ENCODE measurements at regions not wholly inside any gene's neighbourhood (a gene's known extent, or its start where the extent isn't known, plus 50 kb on each side); places are given as distances from the start of the nearest gene placed in this dataset.

GRCh38 chrX:42992199-42992943 lies 214.4 kb upstream of the PPP1R2C start:
- Histone ChIP-seq H3K4me3 (ENCODE audit: low read length) (no peak overlapping the region), H3K9ac (ENCODE audit: low read length) (no peak overlapping the region), H3K4me1 (ENCODE audit: control insufficient read depth, insufficient read depth, low read length) (no peaks in the 10 kb centered on the region), H3K9me3 (ENCODE audit: control insufficient read depth, low read length) (no peaks in the 10 kb centered on the region), H3K36me3 (ENCODE audit: control insufficient read depth, insufficient read depth, low read length, severe bottlenecking) (no peaks in the 10 kb centered on the region), H3K27me3 (replicated peaks; ENCODE audit: control insufficient read depth, insufficient read depth, low read length) (no peaks in the 10 kb centered on the region)
- no peak for DNase-seq (ENCODE audit: low read depth)

GRCh38 chrX:42996861-42997260 lies 218.9 kb upstream of the PPP1R2C start:
- Histone ChIP-seq H3K9me3 (ENCODE audit: control insufficient read depth, low read length) (no peaks in the 10 kb centered on the region), H3K9ac (ENCODE audit: low read length) (no peak overlapping the region), H3K36me3 (ENCODE audit: control insufficient read depth, insufficient read depth, low read length, severe bottlenecking) (no peaks in the 10 kb centered on the region), H3K27me3 (replicated peaks; ENCODE audit: control insufficient read depth, insufficient read depth, low read length) (no peaks in the 10 kb centered on the region), H3K4me1 (ENCODE audit: control insufficient read depth, insufficient read depth, low read length) (no peaks in the 10 kb centered on the region), H3K4me3 (ENCODE audit: low read length) (no peak overlapping the region)
- no peak for DNase-seq (ENCODE audit: low read depth)

- H3K4me1 ChIP-seq (ENCODE audit: control insufficient read depth, insufficient read depth, low read length), result no peaks in the 10 kb centered on the region
- no peak for DNase-seq (ENCODE audit: low read depth)
- no peaks in the 10 kb centered on the region for H3K36me3 ChIP-seq (ENCODE audit: control insufficient read depth, insufficient read depth, low read length, severe bottlenecking)
- no peak overlapping the region for H3K4me3 ChIP-seq (ENCODE audit: low read length)
- no peaks in the 10 kb centered on the region for H3K27me3 ChIP-seq (replicated peaks; ENCODE audit: control insufficient read depth, insufficient read depth, low read length)
- no peak overlapping the region for H3K9ac ChIP-seq (ENCODE audit: low read length)
- H3K9me3 ChIP-seq (ENCODE audit: control insufficient read depth, low read length), result no peaks in the 10 kb centered on the region
These were observed 222.2 kb upstream of the PPP1R2C start for GRCh38 chrX:43000121-43000520.

GRCh38 chrX:43002526-43003203 lies 224.7 kb upstream of the PPP1R2C start:
- Histone ChIP-seq H3K9ac (ENCODE audit: low read length) (no peak overlapping the region), H3K4me1 (ENCODE audit: control insufficient read depth, insufficient read depth, low read length) (no peaks in the 10 kb centered on the region), H3K9me3 (ENCODE audit: control insufficient read depth, low read length) (no peaks in the 10 kb centered on the region), H3K27me3 (replicated peaks; ENCODE audit: control insufficient read depth, insufficient read depth, low read length) (peaks cover 2% of the 10 kb centered on the region), H3K4me3 (ENCODE audit: low read length) (no peak overlapping the region), H3K36me3 (ENCODE audit: control insufficient read depth, insufficient read depth, low read length, severe bottlenecking) (no peaks in the 10 kb centered on the region)
- DNase-seq (ENCODE audit: low read depth), result no peak

- H3K27me3 ChIP-seq (replicated peaks; ENCODE audit: control insufficient read depth, insufficient read depth, low read length), result peaks cover 2% of the 10 kb centered on the region
- no peaks in the 10 kb centered on the region for H3K36me3 ChIP-seq (ENCODE audit: control insufficient read depth, insufficient read depth, low read length, severe bottlenecking)
- H3K9ac ChIP-seq (ENCODE audit: low read length), result no peak overlapping the region
- no peaks in the 10 kb centered on the region for H3K9me3 ChIP-seq (ENCODE audit: control insufficient read depth, low read length)
- no peaks in the 10 kb centered on the region for H3K4me1 ChIP-seq (ENCODE audit: control insufficient read depth, insufficient read depth, low read length)
- no peak for DNase-seq (ENCODE audit: low read depth)
- H3K4me3 ChIP-seq (ENCODE audit: low read length), result no peak overlapping the region
These were observed 225.2 kb upstream of the PPP1R2C start for GRCh38 chrX:43003204-43003565.

GRCh38 chrX:43003939-43004338 lies 226.0 kb upstream of the PPP1R2C start:
- DNase-seq (ENCODE audit: low read depth), result no peak
- Histone ChIP-seq H3K9ac (ENCODE audit: low read length) (no peak overlapping the region), H3K36me3 (ENCODE audit: control insufficient read depth, insufficient read depth, low read length, severe bottlenecking) (no peaks in the 10 kb centered on the region), H3K27me3 (replicated peaks; ENCODE audit: control insufficient read depth, insufficient read depth, low read length) (peaks cover 2% of the 10 kb centered on the region), H3K4me1 (ENCODE audit: control insufficient read depth, insufficient read depth, low read length) (no peaks in the 10 kb centered on the region), H3K9me3 (ENCODE audit: control insufficient read depth, low read length) (no peaks in the 10 kb centered on the region), H3K4me3 (ENCODE audit: low read length) (no peak overlapping the region)

GRCh38 chrX:43005561-43005960 lies 227.6 kb upstream of the PPP1R2C start:
- Histone ChIP-seq H3K9me3 (ENCODE audit: control insufficient read depth, low read length) (no peaks in the 10 kb centered on the region), H3K36me3 (ENCODE audit: control insufficient read depth, insufficient read depth, low read length, severe bottlenecking) (no peaks in the 10 kb centered on the region), H3K4me3 (ENCODE audit: low read length) (no peak overlapping the region), H3K9ac (ENCODE audit: low read length) (no peak overlapping the region), H3K27me3 (replicated peaks; ENCODE audit: control insufficient read depth, insufficient read depth, low read length) (peaks cover 2% of the 10 kb centered on the region), H3K4me1 (ENCODE audit: control insufficient read depth, insufficient read depth, low read length) (no peaks in the 10 kb centered on the region)
- no peak for DNase-seq (ENCODE audit: low read depth)

- Histone ChIP-seq H3K36me3 (ENCODE audit: control insufficient read depth, insufficient read depth, low read length, severe bottlenecking) (no peaks in the 10 kb centered on the region), H3K27me3 (replicated peaks; ENCODE audit: control insufficient read depth, insufficient read depth, low read length) (peaks cover 7% of the 10 kb centered on the region), H3K9me3 (ENCODE audit: control insufficient read depth, low read length) (no peaks in the 10 kb centered on the region), H3K4me1 (ENCODE audit: control insufficient read depth, insufficient read depth, low read length) (no peaks in the 10 kb centered on the region), H3K4me3 (ENCODE audit: low read length) (no peak overlapping the region), H3K9ac (ENCODE audit: low read length) (no peak overlapping the region)
- no peak for DNase-seq (ENCODE audit: low read depth)
These were observed 230.4 kb upstream of the PPP1R2C start for GRCh38 chrX:43008356-43008755.

- Histone ChIP-seq H3K4me1 (ENCODE audit: control insufficient read depth, insufficient read depth, low read length) (no peaks in the 10 kb centered on the region), H3K27me3 (replicated peaks; ENCODE audit: control insufficient read depth, insufficient read depth, low read length) (peaks cover 14% of the 10 kb centered on the region), H3K9ac (ENCODE audit: low read length) (no peak overlapping the region), H3K36me3 (ENCODE audit: control insufficient read depth, insufficient read depth, low read length, severe bottlenecking) (no peaks in the 10 kb centered on the region), H3K4me3 (ENCODE audit: low read length) (no peak overlapping the region), H3K9me3 (ENCODE audit: control insufficient read depth, low read length) (peaks cover 8% of the 10 kb centered on the region)
- no peak for DNase-seq (ENCODE audit: low read depth)
These were observed 238.1 kb upstream of the PPP1R2C start for GRCh38 chrX:43016021-43016420.

GRCh38 chrX:43018031-43018430 lies 240.1 kb upstream of the PPP1R2C start:
- no peaks in the 10 kb centered on the region for H3K4me1 ChIP-seq (ENCODE audit: control insufficient read depth, insufficient read depth, low read length)
- no peaks in the 10 kb centered on the region for H3K36me3 ChIP-seq (ENCODE audit: control insufficient read depth, insufficient read depth, low read length, severe bottlenecking)
- peaks cover 9% of the 10 kb centered on the region for H3K27me3 ChIP-seq (replicated peaks; ENCODE audit: control insufficient read depth, insufficient read depth, low read length)
- no peak overlapping the region for H3K9ac ChIP-seq (ENCODE audit: low read length)
- H3K9me3 ChIP-seq (ENCODE audit: control insufficient read depth, low read length), result peaks cover 8% of the 10 kb centered on the region
- no peak for DNase-seq (ENCODE audit: low read depth)
- H3K4me3 ChIP-seq (ENCODE audit: low read length), result no peak overlapping the region

GRCh38 chrX:43019021-43019420 lies 241.1 kb upstream of the PPP1R2C start:
- no peak for DNase-seq (ENCODE audit: low read depth)
- no peak overlapping the region for H3K9ac ChIP-seq (ENCODE audit: low read length)
- H3K27me3 ChIP-seq (replicated peaks; ENCODE audit: control insufficient read depth, insufficient read depth, low read length), result peaks cover 9% of the 10 kb centered on the region
- no peak overlapping the region for H3K4me3 ChIP-seq (ENCODE audit: low read length)
- peaks cover 8% of the 10 kb centered on the region for H3K9me3 ChIP-seq (ENCODE audit: control insufficient read depth, low read length)
- H3K4me1 ChIP-seq (ENCODE audit: control insufficient read depth, insufficient read depth, low read length), result no peaks in the 10 kb centered on the region
- H3K36me3 ChIP-seq (ENCODE audit: control insufficient read depth, insufficient read depth, low read length, severe bottlenecking), result no peaks in the 10 kb centered on the region

All from adipocyte (in vitro differentiated cells).